ENCODE measurements at regions not wholly inside any gene's neighbourhood (a gene's known extent, or its start where the extent isn't known, plus 50 kb on each side); places are given as distances from the start of the nearest gene placed in this dataset.

GRCh38 chr16:50469121-50469743, 79.0 kb upstream of the NKD1 start:
- no peak for DNase-seq

- no peak for DNase-seq
Observed at GRCh38 chr16:50468749-50469078, 79.5 kb upstream of the NKD1 start.

GRCh38 chr16:50467943-50468748, 80.0 kb upstream of the NKD1 start:
- DNase-seq: peak; percentile 60

- no peak for DNase-seq
Observed at GRCh38 chr16:50467559-50467942, 80.6 kb upstream of the NKD1 start.

GRCh38 chr16:50466170-50466569, 82.0 kb upstream of the NKD1 start:
- no peak for DNase-seq

- no peak for DNase-seq
Observed at GRCh38 chr16:50464325-50465290, 83.6 kb upstream of the NKD1 start.

- DNase-seq: no peak
Observed at GRCh38 chr16:50463581-50464324, 84.4 kb upstream of the NKD1 start.

GRCh38 chr16:50462793-50463507, 85.2 kb upstream of the NKD1 start:
- DNase-seq: no peak

- no peak for DNase-seq
Observed at GRCh38 chr16:50461400-50461760, 86.8 kb upstream of the NKD1 start.

GRCh38 chr16:50460538-50461399, 87.4 kb upstream of the NKD1 start:
- no peak for DNase-seq

- DNase-seq: no peak
Observed at GRCh38 chr16:50459496-50460080, 88.6 kb upstream of the NKD1 start.

GRCh38 chr16:50458667-50459495, 89.3 kb upstream of the NKD1 start:
- DNase-seq: no peak

- DNase-seq: no peak
Observed at GRCh38 chr16:50457979-50458491, 89.2 kb upstream of the BRD7 start.

- no peak for DNase-seq
Observed at GRCh38 chr16:50457423-50457822, 88.6 kb upstream of the BRD7 start.

GRCh38 chr16:50455288-50455845, 86.6 kb upstream of the BRD7 start:
- DNase-seq: no peak

- no peak for DNase-seq
Observed at GRCh38 chr16:50453446-50453845, 84.7 kb upstream of the BRD7 start.

- DNase-seq: no peak
Observed at GRCh38 chr16:50451951-50452508, 83.2 kb upstream of the BRD7 start.

- no peak for DNase-seq
Observed at GRCh38 chr16:50450957-50451356, 82.2 kb upstream of the BRD7 start.

- no peak for DNase-seq
Observed at GRCh38 chr16:50449800-50450199, 81.0 kb upstream of the BRD7 start.
